Activated T-cell treated with anti-CD3 and anti-CD28 coated beads for 48 hours (primary cell): ENCODE measurements at regions not wholly inside any gene's neighbourhood (a gene's known extent, or its start where the extent isn't known, plus 50 kb on each side); places are given as distances from the start of the nearest gene placed in this dataset.
"Not testable (repeated sequence)": the region's sequence is repeated elsewhere in the genome, so short reads cannot be mapped to it uniquely, and the experiment has no call there.

ENCODE experiments used
- DNase-seq: peaks from one replicate; pipeline ENCODE4 v3.0.0-alpha.2; 2020; ENCODE audit warnings: low read depth

DNA sequence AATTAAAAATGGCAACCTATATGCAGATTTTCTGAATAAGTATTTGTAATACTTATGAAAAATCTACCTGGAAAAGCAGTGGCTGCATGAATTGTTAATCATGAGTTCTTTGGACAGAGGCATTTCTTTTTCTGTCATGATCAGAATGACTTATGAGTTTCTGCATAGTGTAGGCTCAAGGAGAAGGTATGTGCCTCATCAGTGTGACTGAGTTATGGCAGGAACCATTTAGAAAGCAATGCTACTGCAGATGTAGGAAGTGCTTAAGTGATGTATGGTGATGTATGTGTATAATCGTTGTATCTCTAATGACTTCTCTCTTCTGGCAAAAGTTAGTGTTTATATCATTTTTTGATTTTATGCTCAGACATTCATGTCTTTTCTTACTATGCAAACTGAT is 816.4 kb upstream of the FBXO33 start:
- no peak for DNase-seq

DNA sequence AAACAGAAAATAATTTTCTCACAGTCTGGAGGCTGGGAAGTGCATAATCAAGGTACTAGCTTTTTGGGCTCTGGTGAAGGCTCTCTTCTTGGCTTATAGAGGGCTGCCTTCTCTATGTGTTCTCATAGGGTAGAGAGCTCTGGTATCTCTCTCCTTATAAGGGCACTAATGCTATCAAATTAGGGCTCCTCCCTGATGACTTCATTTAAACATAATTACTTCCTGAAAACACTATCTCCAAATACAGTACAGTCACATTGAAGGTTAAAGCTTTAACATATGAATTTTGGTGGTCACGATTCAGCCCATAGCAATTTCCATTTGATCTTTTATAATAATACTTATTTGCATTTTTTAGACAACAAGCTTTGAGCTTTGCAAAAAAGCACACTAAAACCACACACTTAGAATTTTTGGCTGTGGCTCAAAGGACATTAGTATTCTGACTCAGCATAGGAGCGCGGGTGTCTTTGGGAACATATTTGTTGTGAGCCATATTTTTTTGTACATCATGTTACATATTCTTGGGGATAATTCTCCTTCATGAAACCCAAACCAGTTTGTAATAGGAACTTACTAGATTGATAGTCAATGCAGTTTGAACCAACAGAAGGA is 808.1 kb upstream of the FBXO33 start:
- no peak for DNase-seq

DNA sequence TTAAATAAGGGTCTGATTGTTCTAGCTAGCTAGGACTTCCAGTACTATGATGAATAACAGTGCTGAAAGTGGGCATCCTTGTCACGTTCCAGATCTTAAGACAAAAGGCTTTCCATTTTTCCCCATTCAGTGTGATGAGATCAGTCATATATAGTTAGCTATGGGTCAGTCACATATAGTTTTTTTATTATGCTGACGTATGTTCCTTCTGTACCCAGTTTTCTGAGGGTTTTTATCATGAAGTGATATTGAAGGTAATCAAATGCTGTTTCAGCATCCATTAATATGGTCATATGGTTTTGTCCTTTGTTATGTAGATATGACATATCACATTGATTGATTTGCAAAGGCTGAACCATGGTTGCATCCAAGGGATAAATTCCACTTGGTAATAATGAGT is 800.1 kb upstream of the FBXO33 start:
- DNase-seq = no peak

- DNase-seq = no peak
These were observed 797.4 kb upstream of the FBXO33 start for GRCh38 chr14:40229676-40230075.

DNA sequence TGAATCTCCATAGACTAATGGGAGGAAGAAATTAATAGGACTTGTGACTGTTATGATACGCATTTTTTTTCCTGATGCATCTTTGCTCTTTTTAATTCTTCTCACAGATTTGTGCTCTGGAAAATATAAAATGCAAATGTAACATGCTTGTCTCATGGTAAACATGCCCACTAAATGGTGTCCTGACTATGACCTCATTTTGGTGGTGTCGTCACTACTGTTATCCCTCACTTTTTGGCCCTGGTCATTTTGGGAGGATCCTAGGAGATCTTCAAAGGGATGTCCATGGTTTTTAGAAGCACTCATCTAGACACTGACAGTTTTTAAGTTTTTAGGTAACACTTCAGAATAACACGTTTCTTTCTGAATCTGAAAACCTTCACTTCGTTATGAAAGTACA is 790.8 kb upstream of the FBXO33 start:
- no peak for DNase-seq

- DNase-seq = no peak
These were observed 789.2 kb upstream of the FBXO33 start for GRCh38 chr14:40221428-40221827.

DNA sequence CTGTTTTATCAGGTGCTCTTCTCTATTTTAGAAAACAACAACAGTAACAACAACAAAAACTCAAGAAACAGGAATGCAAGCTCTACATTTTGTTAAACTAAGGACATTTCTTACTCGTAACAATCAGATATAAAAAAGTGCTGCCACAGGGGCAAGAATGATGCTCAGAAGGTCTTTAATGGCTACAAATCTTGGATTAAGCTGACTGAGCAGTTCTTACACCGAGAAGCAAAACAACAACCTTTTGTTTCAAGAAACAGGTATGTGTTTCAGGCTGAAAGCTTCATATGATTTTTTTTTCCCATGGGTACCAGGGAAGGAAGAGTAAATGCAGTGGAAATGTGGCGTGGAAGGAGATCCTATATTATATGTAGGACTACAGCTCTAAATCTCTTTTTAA is 786.8 kb upstream of the FBXO33 start:
- no peak for DNase-seq

DNA sequence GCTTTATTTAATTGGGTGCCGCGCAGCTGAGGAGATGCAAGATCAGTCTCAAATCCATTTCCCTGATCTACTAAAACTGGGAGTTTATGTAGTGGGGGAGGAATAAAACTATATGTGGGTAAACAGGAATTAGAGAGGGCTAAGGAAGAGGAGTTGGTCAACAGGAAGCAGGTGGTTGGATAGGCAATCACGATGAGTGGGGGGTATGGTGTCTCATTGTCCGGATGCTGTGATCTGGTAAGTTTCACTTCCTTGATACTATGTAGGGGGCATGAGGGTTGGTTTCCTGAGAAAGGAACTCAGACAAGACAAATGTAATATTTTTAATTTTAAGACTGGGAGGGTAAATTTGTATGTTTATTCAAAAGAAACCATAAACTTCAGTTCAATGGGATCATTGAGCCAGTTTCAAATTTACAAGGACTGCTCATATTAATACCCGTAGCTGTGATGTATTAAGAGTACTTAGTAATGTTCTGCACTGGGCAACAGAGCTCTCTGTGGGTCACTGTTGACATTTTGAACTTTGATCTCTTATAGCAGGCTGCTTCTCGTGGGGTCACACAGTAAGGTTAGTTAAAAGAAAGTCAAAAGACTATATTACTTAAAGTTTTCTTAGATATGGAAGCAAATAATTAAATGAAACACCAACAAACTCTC is 786.2 kb upstream of the FBXO33 start:
- DNase-seq = no peak

DNA sequence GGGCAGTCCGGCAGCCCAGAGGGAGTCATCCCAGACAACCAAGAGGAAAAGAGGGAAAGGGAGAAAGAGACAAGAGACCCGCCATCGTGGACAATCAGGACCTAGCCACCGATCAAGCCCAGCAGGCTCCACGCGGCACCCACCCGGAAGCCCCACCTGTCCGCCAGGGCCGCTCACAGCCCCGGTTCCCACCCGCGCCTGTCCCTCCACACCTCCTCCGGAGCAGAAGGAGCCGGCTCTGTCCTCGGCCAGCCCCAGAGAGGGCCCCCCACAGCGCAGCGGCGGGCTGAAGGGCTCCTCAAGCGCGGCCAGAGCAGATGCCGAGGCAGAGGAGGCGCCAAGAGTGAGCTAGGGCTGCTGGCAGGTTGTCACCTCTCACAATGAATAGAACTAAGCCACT is 784.7 kb upstream of the FBXO33 start:
- no peak for DNase-seq

DNA sequence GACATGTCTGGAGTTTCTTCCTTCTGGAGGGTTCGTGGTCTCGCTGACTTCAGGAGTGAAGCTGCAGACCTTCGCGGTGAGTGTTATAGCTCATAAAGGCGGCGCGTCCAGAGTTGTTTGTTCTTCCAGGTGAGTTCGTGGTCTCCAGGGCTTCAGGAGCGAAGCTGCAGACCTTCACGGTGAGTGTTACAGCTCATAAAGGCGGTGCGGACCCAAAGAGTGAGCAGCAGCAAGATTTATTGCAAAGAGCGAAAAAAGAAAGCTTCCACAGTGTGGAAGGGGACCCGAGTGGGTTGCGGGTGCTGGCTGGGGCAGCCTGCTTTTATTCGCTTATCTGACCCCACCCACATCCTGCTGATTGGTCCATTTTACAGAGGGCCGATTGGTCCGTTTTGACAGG is 784.2 kb upstream of the FBXO33 start:
- DNase-seq = not testable (repeated sequence)

GRCh38 chr14:40213701-40214100 is 781.5 kb upstream of the FBXO33 start:
- no peak for DNase-seq

DNA sequence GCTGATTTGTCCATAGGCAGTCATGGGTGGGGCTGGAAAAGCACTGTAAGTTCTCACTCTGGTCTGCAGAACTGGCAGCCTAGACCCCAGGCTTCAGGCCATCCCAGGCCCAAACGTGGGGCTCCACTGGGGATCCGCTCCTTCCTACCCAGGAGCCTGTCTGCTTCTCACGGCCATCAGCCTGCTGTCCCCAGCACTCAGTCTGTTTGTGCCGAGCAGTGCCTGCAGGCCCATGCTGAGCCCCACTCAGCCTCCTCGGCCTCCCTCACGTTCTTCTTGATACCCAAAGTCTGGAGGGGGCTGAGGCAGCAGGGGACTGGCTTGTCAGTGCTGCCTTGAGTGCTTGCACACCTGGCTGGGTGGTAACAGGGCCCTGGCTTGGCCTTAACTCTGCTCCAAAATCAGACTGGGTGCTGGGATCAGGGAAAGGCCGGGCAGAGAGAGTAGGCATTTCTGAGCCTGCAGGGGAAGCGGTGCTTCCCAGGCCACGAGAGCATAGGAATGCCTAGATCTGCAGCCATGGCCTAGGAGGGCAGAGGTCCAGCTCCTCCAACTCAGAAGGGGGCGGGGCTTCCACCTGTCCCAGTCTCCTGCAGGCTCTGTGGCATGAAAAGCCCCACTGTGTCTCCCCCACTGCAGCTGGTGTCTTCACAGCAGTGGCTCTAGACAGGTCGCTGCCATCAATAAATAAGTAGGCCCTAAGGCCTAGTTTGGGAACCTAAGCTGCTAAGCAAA is 772.4 kb upstream of the FBXO33 start:
- DNase-seq = no peak

GRCh38 chr14:40199101-40199500 is 766.9 kb upstream of the FBXO33 start:
- no peak for DNase-seq

GRCh38 chr14:40197344-40197743 is 765.1 kb upstream of the FBXO33 start:
- DNase-seq = no peak

DNA sequence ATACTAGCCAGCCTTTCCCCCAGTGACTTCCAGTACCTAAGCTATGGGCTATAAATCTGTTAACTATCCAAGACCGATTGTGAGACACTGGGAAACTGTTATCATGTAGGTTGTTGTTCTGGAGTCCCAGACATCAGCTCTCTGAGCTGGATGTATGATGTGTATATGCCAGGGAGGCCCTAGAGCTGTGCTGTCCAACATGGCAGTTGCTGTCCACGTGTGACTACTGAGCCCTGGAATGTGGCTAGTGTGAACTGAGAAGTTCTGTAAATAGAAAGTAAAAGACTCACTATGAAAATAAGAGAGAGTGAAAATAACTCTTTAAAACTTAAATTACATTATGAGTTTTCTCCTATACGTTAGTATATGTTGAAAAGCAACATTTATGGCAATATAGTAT is 755.8 kb upstream of the FBXO33 start:
- no peak for DNase-seq

GRCh38 chr14:40164083-40164482 is 731.9 kb upstream of the FBXO33 start:
- DNase-seq = no peak

DNA sequence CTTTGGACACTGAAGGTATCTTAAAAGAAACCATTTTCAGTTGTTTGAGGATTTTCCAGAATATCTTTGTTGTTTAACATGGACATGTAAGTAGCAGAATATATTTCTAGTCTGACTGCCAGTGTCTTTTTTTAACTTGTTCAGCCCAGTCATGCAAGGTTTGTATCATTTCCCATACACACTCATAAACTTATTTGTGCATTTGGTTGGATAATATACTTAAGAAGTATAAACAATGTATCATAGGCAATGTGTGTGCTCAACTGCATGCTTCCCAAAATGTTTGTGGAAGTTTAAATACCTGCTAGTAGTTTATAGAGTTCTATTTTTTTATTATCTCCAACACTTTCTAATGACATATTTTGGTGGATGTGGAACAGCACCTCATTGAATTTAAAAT is 707.4 kb upstream of the FBXO33 start:
- no peak for DNase-seq

- DNase-seq = no peak
These were observed 701.2 kb upstream of the FBXO33 start for GRCh38 chr14:40133463-40133862.

GRCh38 chr14:40129159-40129558 is 696.9 kb upstream of the FBXO33 start:
- no peak for DNase-seq

GRCh38 chr14:40123816-40124215 is 691.6 kb upstream of the FBXO33 start:
- no peak for DNase-seq

DNA sequence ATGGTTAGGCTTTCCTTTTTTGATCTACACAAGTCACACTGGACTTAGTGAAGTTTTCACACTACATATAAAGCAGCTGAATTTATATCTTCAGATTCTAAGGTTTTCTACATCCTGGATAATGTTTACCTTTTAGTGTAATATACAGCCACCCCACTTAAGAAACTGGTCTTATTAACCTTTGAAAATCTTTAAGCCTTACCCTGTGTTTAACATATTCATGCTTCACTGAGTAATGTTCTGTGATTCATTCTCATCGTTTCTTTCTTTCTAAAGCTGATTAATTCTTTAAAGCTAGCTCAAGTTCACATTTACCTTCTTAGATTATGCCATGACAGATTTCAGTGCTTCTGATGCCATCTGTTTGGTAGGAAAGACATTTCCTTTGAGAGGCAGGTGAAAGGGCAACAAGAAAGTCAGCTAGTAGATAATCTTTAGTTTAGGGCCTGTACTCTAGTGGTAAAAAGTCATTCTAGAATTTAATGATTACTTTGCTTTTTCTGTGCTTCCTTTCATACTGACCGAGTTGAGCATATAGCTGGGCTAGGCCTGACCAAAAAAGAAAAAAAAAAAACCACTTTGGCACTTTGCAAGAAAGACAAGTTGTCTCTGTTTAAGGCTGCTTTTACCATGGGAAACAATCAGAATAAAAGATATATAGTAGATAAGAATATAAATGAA is 690.9 kb upstream of the FBXO33 start:
- DNase-seq = no peak

DNA sequence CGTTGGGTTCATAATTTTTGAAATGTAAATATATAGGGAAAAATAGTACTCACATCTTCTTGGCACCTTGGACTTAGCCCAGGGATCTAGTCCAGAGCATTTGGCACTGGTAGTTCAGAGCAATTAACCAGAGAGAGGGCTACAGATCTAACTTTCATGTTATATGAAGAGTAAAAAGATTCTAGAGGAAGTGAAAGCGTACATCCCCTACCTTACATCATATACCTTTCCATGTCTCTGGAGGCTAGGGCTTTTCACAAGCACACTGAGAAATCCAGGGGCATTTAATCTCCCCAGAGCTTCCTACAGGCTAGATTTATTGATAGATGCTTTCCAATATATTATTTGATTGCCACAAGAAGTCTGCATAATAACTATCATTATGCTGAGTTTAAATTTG is 687.5 kb upstream of the FBXO33 start:
- no peak for DNase-seq

DNA sequence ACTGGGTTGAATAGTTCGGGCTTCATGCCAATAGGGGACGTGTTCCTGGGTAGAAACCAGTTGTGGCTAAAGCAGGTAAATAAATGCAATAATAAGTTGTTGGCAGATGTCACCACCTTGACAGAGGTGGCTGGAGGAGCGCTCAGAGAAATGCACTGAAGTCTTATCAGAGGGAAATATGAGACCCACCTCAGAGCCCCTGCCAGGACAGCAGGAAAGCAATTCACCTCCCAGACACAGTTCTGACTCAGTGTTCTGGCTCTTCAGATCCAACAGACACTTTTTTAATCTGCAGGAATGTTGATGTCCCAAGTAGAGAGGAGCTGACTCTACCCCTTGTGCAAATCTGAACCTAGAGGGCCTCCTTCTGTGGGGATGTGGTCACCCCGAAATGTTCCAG is 687.1 kb upstream of the FBXO33 start:
- DNase-seq = no peak
